ENCODE measurements at regions not wholly inside any gene's neighbourhood (a gene's known extent, or its start where the extent isn't known, plus 50 kb on each side); places are given as distances from the start of the nearest gene placed in this dataset.

- TF ChIP-seq CTCF (IDR thresholded peaks at IDR 0.05), result no peak
Measured at GRCh38 chr6:14826456-14826855, 419.4 kb upstream of the JARID2 start.

GRCh38 chr6:14827354-14827753 lies 418.5 kb upstream of the JARID2 start:
- ATAC-seq (ENCODE audit: low read depth) (no peak), DNase-seq (no peak)
- Mint-ChIP-seq H3K4me3 (no peak overlapping the region), H3K9me3 (no peaks in the 10 kb centered on the region), H3K4me1 (no peaks in the 10 kb centered on the region), H3K27ac (no peak overlapping the region), H3K27me3 (no peaks in the 10 kb centered on the region), H3K36me3 (ENCODE audit: low read depth) (no peaks in the 10 kb centered on the region)
- ChIA-PET POLR2A (no interaction called here), CTCF (no interaction called here)
- intact Hi-C loops (cut with micrococcal nuclease), result no loop called here
- no peak for TF ChIP-seq CTCF (IDR thresholded peaks at IDR 0.05)

More at GRCh38 chr6:14826456-14826855, 419.4 kb upstream of the JARID2 start:
- intact Hi-C loops (cut with micrococcal nuclease), result no loop called here
- H3K27ac Mint-ChIP-seq, result no peak overlapping the region
- no peak for DNase-seq
- ChIA-PET POLR2A (no interaction called here), CTCF (no interaction called here)
- H3K4me1 Mint-ChIP-seq, result peaks cover 2% of the 10 kb centered on the region
- no peaks in the 10 kb centered on the region for H3K36me3 Mint-ChIP-seq (ENCODE audit: low read depth)
- H3K4me3 Mint-ChIP-seq, result no peak overlapping the region
- ATAC-seq (ENCODE audit: low read depth), result no peak
- H3K9me3 Mint-ChIP-seq, result no peaks in the 10 kb centered on the region
- no peaks in the 10 kb centered on the region for H3K27me3 Mint-ChIP-seq

GRCh38 chr6:14828201-14828611 lies 417.7 kb upstream of the JARID2 start:
- no peak for TF ChIP-seq CTCF (IDR thresholded peaks at IDR 0.05)
- no peak overlapping the region for H3K27ac Mint-ChIP-seq
- no peaks in the 10 kb centered on the region for H3K9me3 Mint-ChIP-seq
- no peak overlapping the region for H3K4me3 Mint-ChIP-seq
- ChIA-PET CTCF (no interaction called here), POLR2A (no interaction called here)
- ATAC-seq (ENCODE audit: low read depth) (no peak), DNase-seq (no peak)
- H3K4me1 Mint-ChIP-seq, result no peaks in the 10 kb centered on the region
- intact Hi-C loops (cut with micrococcal nuclease), result no loop called here
- H3K27me3 Mint-ChIP-seq, result no peaks in the 10 kb centered on the region
- no peaks in the 10 kb centered on the region for H3K36me3 Mint-ChIP-seq (ENCODE audit: low read depth)

- TF ChIP-seq CTCF (IDR thresholded peaks at IDR 0.05), result no peak
- Mint-ChIP-seq H3K9me3 (no peaks in the 10 kb centered on the region), H3K27ac (no peak overlapping the region), H3K27me3 (no peaks in the 10 kb centered on the region), H3K4me3 (no peak overlapping the region), H3K4me1 (peaks cover 3% of the 10 kb centered on the region), H3K36me3 (ENCODE audit: low read depth) (no peaks in the 10 kb centered on the region)
- CTCF ChIA-PET, result no interaction called here
- no peak for ATAC-seq (ENCODE audit: low read depth)
- intact Hi-C loops (cut with micrococcal nuclease), result no loop called here
- DNase-seq, result no peak
- POLR2A ChIA-PET, result no interaction called here
Measured at GRCh38 chr6:14831070-14831469, 414.8 kb upstream of the JARID2 start.

GRCh38 chr6:14831937-14832336 lies 413.9 kb upstream of the JARID2 start:
- Mint-ChIP-seq H3K9me3 (no peaks in the 10 kb centered on the region), H3K36me3 (ENCODE audit: low read depth) (no peaks in the 10 kb centered on the region), H3K4me1 (peaks cover 3% of the 10 kb centered on the region), H3K27me3 (no peaks in the 10 kb centered on the region), H3K4me3 (no peak overlapping the region), H3K27ac (no peak overlapping the region)
- TF ChIP-seq CTCF (IDR thresholded peaks at IDR 0.05), result no peak
- CTCF ChIA-PET, result no interaction called here
- intact Hi-C loops (cut with micrococcal nuclease), result no loop called here
- ATAC-seq (ENCODE audit: low read depth), result no peak
- POLR2A ChIA-PET, result no interaction called here
- DNase-seq, result no peak

Measured in activated B cell treated with CpG ODN at 0.5 μM for 24 hours (primary cell).